Trophoblast cell (in vitro differentiated cells and primary cell): ENCODE measurements at regions not wholly inside any gene's neighbourhood (a gene's known extent, or its start where the extent isn't known, plus 50 kb on each side); places are given as distances from the start of the nearest gene placed in this dataset.

ENCODE experiments used
- DNase-seq, 2 donors: peaks; one replicate each; pipeline ENCODE4 v3.0.0-alpha.2; 2016
- H2AFZ ChIP-seq: 2 replicates; pipeline ENCODE4 v1.6.1; 2013; ENCODE audit warnings: low read length, moderate library complexity, mild to moderate bottlenecking; ENCODE audit not compliant: insufficient read depth, poor library complexity
- H2AK5ac ChIP-seq: 2 replicates; pipeline ENCODE4 v1.6.1; 2013; ENCODE audit warnings: mild to moderate bottlenecking, low read length
- H2BK120ac ChIP-seq: 2 replicates; pipeline ENCODE4 v1.6.1; 2013; ENCODE audit warnings: low read length, mild to moderate bottlenecking, moderate library complexity; ENCODE audit not compliant: insufficient read depth, poor library complexity
- H2BK12ac ChIP-seq: 2 replicates; pipeline ENCODE4 v1.6.1; 2013; ENCODE audit warnings: mild to moderate bottlenecking, low read length, moderate library complexity
- H2BK5ac ChIP-seq: 2 replicates; pipeline ENCODE4 v1.6.1; 2013; ENCODE audit warnings: low read length, low read depth, moderate library complexity, mild to moderate bottlenecking; ENCODE audit not compliant: poor library complexity
- H3K14ac ChIP-seq: 2 replicates; pipeline ENCODE4 v1.6.1; 2013; ENCODE audit warnings: mild to moderate bottlenecking, low read length
- H3K18ac ChIP-seq: 2 replicates; pipeline ENCODE4 v1.6.1; 2013; ENCODE audit warnings: mild to moderate bottlenecking, low read length
- H3K23ac ChIP-seq: 2 replicates; pipeline ENCODE4 v1.6.1; 2013; ENCODE audit warnings: low read length
- H3K27ac ChIP-seq: 2 replicates; pipeline ENCODE4 v1.5.1; 2013; ENCODE audit warnings: low read depth, mild to moderate bottlenecking, inconsistent platforms, low read length, moderate library complexity
- H3K27me3 ChIP-seq: 2 replicates; pipeline ENCODE4 v1.6.1; 2013; ENCODE audit warnings: inconsistent platforms, mild to moderate bottlenecking, low read length, moderate library complexity; ENCODE audit not compliant: insufficient read depth
- H3K36me3 ChIP-seq, 2 experiments: 1 replicate in 1 of 2; 2 replicates in 1 of 2; pipeline ENCODE4 v1.6.1; 2013; ENCODE audit warnings: low read length in 2 of 2, mild to moderate bottlenecking in 2 of 2, moderate library complexity in 1 of 2; ENCODE audit not compliant: insufficient read depth in 2 of 2, control insufficient read depth in 1 of 2
- H3K4ac ChIP-seq: 2 replicates; pipeline ENCODE4 v1.6.1; 2013; ENCODE audit warnings: low read depth, mild to moderate bottlenecking, low read length, moderate library complexity
- H3K4me1 ChIP-seq, 2 experiments: 1 replicate in 1 of 2; 2 replicates in 1 of 2; pipeline ENCODE4 v1.6.1; 2013; ENCODE audit warnings: low read length in 2 of 2, mild to moderate bottlenecking in 2 of 2, moderate library complexity in 1 of 2; ENCODE audit not compliant: insufficient read depth in 2 of 2, control insufficient read depth in 1 of 2
- H3K4me2 ChIP-seq: 2 replicates; pipeline ENCODE4 v1.6.1; 2013; ENCODE audit warnings: inconsistent platforms, mild to moderate bottlenecking, low read length, moderate library complexity
- H3K4me3 ChIP-seq: 2 replicates; pipeline ENCODE4 v1.5.1; 2013; ENCODE audit warnings: mild to moderate bottlenecking, low read depth, low read length, inconsistent platforms
- H3K79me1 ChIP-seq: one replicate; pipeline ENCODE4 v1.6.1; 2013; ENCODE audit warnings: low read length
- H3K79me2 ChIP-seq: 2 replicates; pipeline ENCODE4 v1.6.1; 2013; ENCODE audit warnings: low read length, mild to moderate bottlenecking; ENCODE audit not compliant: control insufficient read depth, insufficient read depth, poor library complexity
- H3K9ac ChIP-seq: 2 replicates; pipeline ENCODE4 v1.6.1; 2013; ENCODE audit warnings: mild to moderate bottlenecking, low read length
- H3K9me3 ChIP-seq: 2 replicates; pipeline ENCODE4 v1.6.1; 2013; ENCODE audit warnings: low read depth, mild to moderate bottlenecking, control low read depth, inconsistent platforms, low read length; ENCODE audit not compliant: insufficient read depth
- H4K12ac ChIP-seq: 2 replicates; pipeline ENCODE4 v1.6.1; 2013; ENCODE audit warnings: low read depth, mild to moderate bottlenecking, low read length, moderate library complexity
- H4K8ac ChIP-seq: 2 replicates; pipeline ENCODE4 v1.6.1; 2013; ENCODE audit warnings: low read depth, mild to moderate bottlenecking, low read length, moderate library complexity
- H4K91ac ChIP-seq: one replicate; pipeline ENCODE4 v1.6.1; 2013; ENCODE audit warnings: low read depth, mild to moderate bottlenecking, low read length, moderate library complexity
- WGBS: extraction: QIAGEN DNeasy Blood & Tissue Kit; methylation state at CpG from one replicate; pipeline ENCODE4 v1.1.7; 2013; ENCODE audit warnings: missing lambda C conversion rate; ENCODE audit not compliant: insufficient read length, insufficient coverage; ENCODE audit errors: extremely low coverage; 5-methylcytosine and 5-hydroxymethylcytosine counted together

DNA sequence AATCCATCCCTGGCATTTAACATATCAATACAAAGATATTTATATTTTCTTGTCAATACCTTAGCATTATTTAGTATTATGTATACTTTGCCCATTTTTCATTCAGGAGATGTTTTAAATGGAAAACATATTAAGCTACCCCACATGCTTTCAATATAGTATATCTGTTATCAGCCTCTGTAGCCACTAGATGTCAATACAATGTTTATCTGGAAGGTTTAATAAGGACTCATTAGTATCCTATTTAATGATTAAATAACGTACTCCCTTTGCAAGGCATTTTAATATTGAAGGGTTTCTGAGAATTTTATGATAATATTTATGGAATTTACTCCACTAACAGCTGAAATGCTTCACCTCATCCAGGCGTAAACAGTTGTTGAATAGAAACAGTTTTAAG lies 329.5 kb upstream of the ADGRL2 start:
- no peak overlapping the region for H2BK12ac ChIP-seq
- no peak overlapping the region for H2BK120ac ChIP-seq
- H3K79me1 ChIP-seq: peaks cover 1% of the 10 kb centered on the region
- no peaks in the 10 kb centered on the region for H3K9me3 ChIP-seq
- no peaks in the 10 kb centered on the region for H3K4me1 ChIP-seq
- H3K27me3 ChIP-seq: no peaks in the 10 kb centered on the region
- no peak overlapping the region for H3K9ac ChIP-seq
- H3K79me2 ChIP-seq: no peaks in the 10 kb centered on the region
- no peaks in the 10 kb centered on the region for H3K36me3 ChIP-seq
- no peak overlapping the region for H3K18ac ChIP-seq
- H3K4ac ChIP-seq: no peak overlapping the region
- H3K23ac ChIP-seq: no peak overlapping the region
- WGBS: no CpG with 5 or more reads among the region's 2 CpGs
- no peak overlapping the region for H2BK5ac ChIP-seq
- no peak overlapping the region for H2AK5ac ChIP-seq
- H3K4me2 ChIP-seq: no peak overlapping the region
- H2AFZ ChIP-seq: no peak overlapping the region
- H3K14ac ChIP-seq: no peak overlapping the region
- no peak overlapping the region for H4K12ac ChIP-seq
- H3K27ac ChIP-seq: no peak overlapping the region
- H3K4me3 ChIP-seq: no peak overlapping the region
- no peak for DNase-seq
- H4K8ac ChIP-seq: no peak overlapping the region
- no peak overlapping the region for H4K91ac ChIP-seq

DNA sequence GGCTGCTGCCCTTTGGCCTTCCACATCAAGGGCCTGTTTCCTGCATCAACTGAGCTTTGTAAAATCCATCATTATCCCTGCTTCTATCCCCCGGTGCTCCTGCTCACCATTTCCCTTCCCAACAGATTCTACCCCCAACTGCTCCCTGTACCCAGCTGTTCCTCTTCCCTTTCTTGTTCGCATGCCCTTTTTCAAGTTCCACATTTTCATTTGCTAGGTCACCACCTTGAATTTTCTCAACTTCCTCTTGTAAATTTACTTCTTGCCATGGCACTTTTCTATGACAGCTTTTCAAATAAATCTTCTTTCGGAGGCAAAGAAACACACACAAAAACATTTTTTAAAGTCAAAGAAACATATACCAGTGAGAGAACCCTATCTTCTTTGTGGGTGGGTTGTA lies 330.5 kb upstream of the ADGRL2 start:
- no peaks in the 10 kb centered on the region for H3K4me1 ChIP-seq
- H2BK5ac ChIP-seq: no peak overlapping the region
- no peak overlapping the region for H2BK120ac ChIP-seq
- H2AFZ ChIP-seq: no peak overlapping the region
- H3K23ac ChIP-seq: no peak overlapping the region
- no peak overlapping the region for H4K8ac ChIP-seq
- no peak overlapping the region for H3K4me3 ChIP-seq
- DNase-seq: no peak
- no peaks in the 10 kb centered on the region for H3K27me3 ChIP-seq
- H3K9me3 ChIP-seq: no peaks in the 10 kb centered on the region
- no peak overlapping the region for H3K9ac ChIP-seq
- H3K36me3 ChIP-seq: no peaks in the 10 kb centered on the region
- WGBS: no CpG with 5 or more reads among the region's 3 CpGs
- no peak overlapping the region for H3K4ac ChIP-seq
- H3K14ac ChIP-seq: no peak overlapping the region
- H2AK5ac ChIP-seq: no peak overlapping the region
- no peak overlapping the region for H3K18ac ChIP-seq
- no peak overlapping the region for H3K4me2 ChIP-seq
- peaks cover 1% of the 10 kb centered on the region for H3K79me1 ChIP-seq
- no peak overlapping the region for H2BK12ac ChIP-seq
- H4K91ac ChIP-seq: no peak overlapping the region
- H3K79me2 ChIP-seq: no peaks in the 10 kb centered on the region
- H4K12ac ChIP-seq: no peak overlapping the region
- H3K27ac ChIP-seq: no peak overlapping the region

DNA sequence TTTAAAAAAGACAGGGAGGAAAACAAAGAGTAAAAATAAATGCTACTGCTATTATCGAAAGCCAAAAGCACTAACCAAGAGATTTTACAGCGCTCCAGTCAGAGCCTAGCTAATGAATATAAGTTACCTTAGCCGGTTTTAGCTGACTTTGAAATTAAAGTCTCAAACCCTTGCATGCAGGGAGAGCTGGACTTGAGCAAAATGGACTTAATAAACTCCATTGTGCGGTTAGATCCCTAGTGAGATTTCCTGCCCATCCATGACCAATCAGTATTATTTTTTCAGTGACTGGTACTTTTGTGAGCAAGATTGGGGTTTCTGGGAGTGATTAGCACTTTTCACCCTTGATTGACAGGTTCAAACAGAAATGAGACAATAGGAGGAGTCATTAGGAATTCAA lies 333.4 kb upstream of the ADGRL2 start:
- Histone ChIP-seq H3K27me3 (no peaks in the 10 kb centered on the region), H3K14ac (no peak overlapping the region), H3K4me1 (peaks cover 0 to 2% of the 10 kb centered on the region in 2 experiments), H3K79me1 (peaks cover 1% of the 10 kb centered on the region), H4K8ac (no peak overlapping the region), H3K9ac (no peak overlapping the region), H4K12ac (no peak overlapping the region), H4K91ac (no peak overlapping the region), H3K4me2 (no peak overlapping the region), H2AFZ (no peak overlapping the region), H3K4me3 (no peak overlapping the region), H3K9me3 (no peaks in the 10 kb centered on the region), H3K18ac (no peak overlapping the region), H3K4ac (no peak overlapping the region), H3K27ac (no peak overlapping the region), H3K23ac (no peak overlapping the region), H2AK5ac (no peak overlapping the region), H3K79me2 (no peaks in the 10 kb centered on the region), H2BK12ac (no peak overlapping the region), H2BK120ac (no peak overlapping the region), H2BK5ac (no peak overlapping the region), H3K36me3 (no peaks in the 10 kb centered on the region)
- WGBS: no CpG with 5 or more reads among the region's 4 CpGs
- DNase-seq: no peak

DNA sequence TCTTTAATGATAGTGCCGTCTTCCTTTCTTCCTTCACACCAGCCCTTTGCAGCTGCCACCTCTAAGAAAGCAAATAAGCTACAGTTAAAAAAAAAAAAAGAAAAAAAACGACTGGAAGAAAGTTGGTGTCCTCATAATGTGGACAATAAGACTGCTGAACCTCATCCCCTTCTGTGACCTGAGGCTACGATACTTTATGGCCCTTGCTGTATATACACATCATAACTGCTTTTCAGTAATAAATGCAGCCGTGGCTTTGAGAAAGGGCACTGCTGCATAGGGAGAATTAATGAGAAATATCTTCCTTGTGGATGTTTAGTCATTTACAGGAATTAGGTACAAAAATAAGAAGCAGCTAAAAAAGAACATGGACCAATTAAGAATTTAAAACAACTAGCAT lies 333.8 kb upstream of the ADGRL2 start:
- Histone ChIP-seq H2AFZ (no peak overlapping the region), H3K36me3 (no peaks in the 10 kb centered on the region), H4K91ac (no peak overlapping the region), H4K8ac (no peak overlapping the region), H3K79me2 (no peaks in the 10 kb centered on the region), H2BK120ac (no peak overlapping the region), H3K14ac (no peak overlapping the region), H3K9me3 (no peaks in the 10 kb centered on the region), H3K27me3 (no peaks in the 10 kb centered on the region), H2BK12ac (no peak overlapping the region), H3K4me2 (no peak overlapping the region), H3K4ac (no peak overlapping the region), H3K23ac (no peak overlapping the region), H3K4me1 (peaks cover 0 to 2% of the 10 kb centered on the region in 2 experiments), H3K79me1 (peaks cover 1% of the 10 kb centered on the region), H2AK5ac (no peak overlapping the region), H3K4me3 (no peak overlapping the region), H3K9ac (no peak overlapping the region), H3K18ac (no peak overlapping the region), H4K12ac (no peak overlapping the region), H2BK5ac (no peak overlapping the region), H3K27ac (no peak overlapping the region)
- no peak for DNase-seq
- WGBS: no CpG with 5 or more reads among the region's 4 CpGs
